AG04450 (cell line): ENCODE measurements at regions not wholly inside any gene's neighbourhood (a gene's known extent, or its start where the extent isn't known, plus 50 kb on each side); places are given as distances from the start of the nearest gene placed in this dataset.

Experiments
- CTCF ChIA-PET: fragments of 300-600, 350-600 bp; formaldehyde crosslinking; extraction: SDS; loops from one replicate; lab custom pipeline; 2022; ENCODE audit warnings: antibody characterized with exemption, inconsistent platforms; lab: Charles Lee
- POLR2A ChIA-PET: fragments of 350-600 bp; formaldehyde crosslinking; extraction: SDS; loops from one replicate; lab custom pipeline; 2021; ENCODE audit warnings: antibody characterized with exemption, inconsistent platforms; lab: Yijun Ruan, JAX
- DNase-seq: peaks from one replicate; pipeline ENCODE4 v3.0.0-alpha.2; 2011; ENCODE audit warnings: low read depth, low spot score
- H3K27ac ChIP-seq: one replicate; pipeline ENCODE4 v1.5.1; 2012; ENCODE audit warnings: low read depth, low read length, control low read depth
- H3K27me3 ChIP-seq: one replicate; pipeline ENCODE4 v1.6.0; 2012; ENCODE audit warnings: low read length; ENCODE audit not compliant: control insufficient read depth, insufficient read depth
- H3K4me3 ChIP-seq: 2 replicates; pipeline ENCODE4 v1.5.1; 2011; ENCODE audit warnings: mild to moderate bottlenecking, low read depth, low read length, control low read depth
- H3K9me3 ChIP-seq: 2 replicates; pipeline ENCODE4 v1.5.1; 2012; ENCODE audit warnings: low read length; ENCODE audit not compliant: control insufficient read depth, insufficient read depth
- TF ChIP-seq, protein P1 (sequence below): IDR thresholded peaks from 2 replicates; pipeline ENCODE4 v1.5.1; 2011; ENCODE audit warnings: low read depth, low read length, control low read depth, inconsistent platforms

- CTCF ChIA-PET: no interaction called here
- DNase-seq: no peak
- Histone ChIP-seq H3K27ac (no peak overlapping the region), H3K27me3 (peaks cover 2% of the 10 kb centered on the region), H3K4me3 (no peak overlapping the region), H3K9me3 (peaks cover 3% of the 10 kb centered on the region)
- TF ChIP-seq, protein P1, sequence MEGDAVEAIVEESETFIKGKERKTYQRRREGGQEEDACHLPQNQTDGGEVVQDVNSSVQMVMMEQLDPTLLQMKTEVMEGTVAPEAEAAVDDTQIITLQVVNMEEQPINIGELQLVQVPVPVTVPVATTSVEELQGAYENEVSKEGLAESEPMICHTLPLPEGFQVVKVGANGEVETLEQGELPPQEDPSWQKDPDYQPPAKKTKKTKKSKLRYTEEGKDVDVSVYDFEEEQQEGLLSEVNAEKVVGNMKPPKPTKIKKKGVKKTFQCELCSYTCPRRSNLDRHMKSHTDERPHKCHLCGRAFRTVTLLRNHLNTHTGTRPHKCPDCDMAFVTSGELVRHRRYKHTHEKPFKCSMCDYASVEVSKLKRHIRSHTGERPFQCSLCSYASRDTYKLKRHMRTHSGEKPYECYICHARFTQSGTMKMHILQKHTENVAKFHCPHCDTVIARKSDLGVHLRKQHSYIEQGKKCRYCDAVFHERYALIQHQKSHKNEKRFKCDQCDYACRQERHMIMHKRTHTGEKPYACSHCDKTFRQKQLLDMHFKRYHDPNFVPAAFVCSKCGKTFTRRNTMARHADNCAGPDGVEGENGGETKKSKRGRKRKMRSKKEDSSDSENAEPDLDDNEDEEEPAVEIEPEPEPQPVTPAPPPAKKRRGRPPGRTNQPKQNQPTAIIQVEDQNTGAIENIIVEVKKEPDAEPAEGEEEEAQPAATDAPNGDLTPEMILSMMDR: no peak
- POLR2A ChIA-PET: no interaction called here
Observed at GRCh38 chr20:11832851-11833250, 84.8 kb upstream of the BTBD3 start.

- no peak overlapping the region for H3K27ac ChIP-seq
- DNase-seq: no peak
- TF ChIP-seq, protein P1: no peak
- CTCF ChIA-PET: no interaction called here
- peaks cover 2% of the 10 kb centered on the region for H3K27me3 ChIP-seq
- POLR2A ChIA-PET: no interaction called here
- no peak overlapping the region for H3K4me3 ChIP-seq
- H3K9me3 ChIP-seq: peaks cover 3% of the 10 kb centered on the region
Observed at GRCh38 chr20:11833825-11834224, 83.9 kb upstream of the BTBD3 start.

DNA sequence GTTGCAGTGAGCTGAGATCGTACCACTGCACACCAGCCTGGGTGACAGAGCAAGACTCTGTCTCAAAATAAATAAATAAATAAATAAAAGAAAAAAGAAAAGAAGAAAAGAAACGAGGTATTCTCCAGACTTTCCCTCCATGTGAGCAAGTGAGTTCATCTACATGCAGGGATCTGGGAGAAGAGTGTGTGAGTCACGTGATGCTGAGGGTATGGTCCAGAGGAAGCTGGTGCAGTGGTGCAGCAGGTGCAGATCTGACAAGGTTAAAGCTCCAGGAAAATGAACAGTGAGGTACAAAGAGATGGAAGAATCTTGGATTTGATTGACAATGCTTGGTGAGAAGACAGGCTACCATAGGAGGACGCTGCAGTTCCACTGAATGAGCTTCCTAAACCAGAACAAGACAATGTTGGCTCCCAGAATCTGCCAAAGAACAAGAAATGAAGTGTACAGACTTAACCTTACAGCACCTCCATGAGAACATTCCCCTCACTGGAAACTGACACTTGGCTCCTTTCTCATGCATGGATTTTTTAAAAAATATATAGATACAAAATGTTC lies 79.5 kb upstream of the BTBD3 start:
- no peak overlapping the region for H3K4me3 ChIP-seq
- peaks cover 2% of the 10 kb centered on the region for H3K27me3 ChIP-seq
- H3K27ac ChIP-seq: no peak overlapping the region
- DNase-seq: no peak
- CTCF ChIA-PET: interaction anchor here (0.9 to 1.2 kb wide), 2 partner anchors 13 to 16 kb away, joined by 3 to 4 read pairs; no protein-coding TSS in a partner anchor
- peaks cover 3% of the 10 kb centered on the region for H3K9me3 ChIP-seq
- TF ChIP-seq, protein P1: no peak
- POLR2A ChIA-PET: no interaction called here

DNA sequence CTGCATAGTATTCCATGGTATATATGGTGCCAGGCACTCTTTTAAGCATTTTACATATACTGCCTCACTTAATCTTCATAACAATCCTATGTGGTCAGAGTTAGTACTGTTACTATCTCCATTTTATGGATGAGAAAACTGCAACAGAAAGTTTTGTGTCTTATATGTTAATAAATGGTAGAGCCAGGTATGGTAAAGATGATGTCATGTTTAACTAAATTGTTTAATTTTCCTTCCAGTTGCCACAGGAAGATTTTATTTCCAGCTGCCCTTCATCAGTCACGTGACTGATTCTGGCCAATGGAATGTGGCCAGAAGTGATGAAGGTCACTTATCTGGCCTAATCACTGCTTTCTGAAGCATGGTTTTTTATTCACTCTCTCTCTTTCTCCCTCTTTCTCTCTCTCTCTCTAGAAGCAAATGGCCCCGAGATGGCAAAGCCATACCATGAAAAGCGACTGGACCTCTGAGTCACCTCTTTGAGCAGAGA lies 75.7 kb upstream of the BTBD3 start:
- Histone ChIP-seq H3K4me3 (no peak overlapping the region), H3K27ac (no peak overlapping the region), H3K9me3 (no peaks in the 10 kb centered on the region), H3K27me3 (no peaks in the 10 kb centered on the region)
- DNase-seq: no peak
- TF ChIP-seq, protein P1: no peak
- CTCF ChIA-PET: no interaction called here
- POLR2A ChIA-PET: no interaction called here

DNA sequence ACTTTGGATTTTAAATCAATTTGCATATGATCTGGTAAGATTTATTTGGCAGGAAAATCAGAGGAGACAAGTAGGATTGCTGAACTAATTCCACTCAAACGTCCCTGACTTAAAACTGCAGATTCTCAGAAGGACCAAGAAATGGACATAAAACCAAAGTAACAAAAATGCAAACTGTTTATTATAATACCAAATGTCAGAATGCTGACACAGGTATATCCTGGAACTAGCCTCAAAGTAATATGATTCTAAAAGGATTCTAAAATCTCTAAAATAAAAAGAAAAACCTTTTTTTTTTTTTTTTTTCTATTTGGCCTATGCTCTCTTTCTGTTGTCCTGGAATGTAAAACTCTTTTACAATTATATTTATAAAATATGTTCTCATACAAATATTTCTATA lies 74.4 kb upstream of the BTBD3 start:
- ChIA-PET POLR2A (no interaction called here), CTCF (no interaction called here)
- H3K4me3 ChIP-seq: no peak overlapping the region

More for the DNA sequence above, 74.4 kb upstream of the BTBD3 start:
- TF ChIP-seq, protein P1: no peak
- no peaks in the 10 kb centered on the region for H3K9me3 ChIP-seq
- DNase-seq: no peak
- H3K27me3 ChIP-seq: no peaks in the 10 kb centered on the region
- H3K27ac ChIP-seq: no peak overlapping the region
